Heart right ventricle (tissue), 16 donors: ENCODE measurements at regions not wholly inside any gene's neighbourhood (a gene's known extent, or its start where the extent isn't known, plus 50 kb on each side); places are given as distances from the start of the nearest gene placed in this dataset.
"Not testable (repeated sequence)": the region's sequence is repeated elsewhere in the genome, so short reads cannot be mapped to it uniquely, and the experiment has no call there.

Experiments
- ATAC-seq, 8 donors: fragments of 200-7000 bp; cut with Tn5 transposase; one replicate each; pipeline ENCODE4 v1.9.1; 2020; ENCODE audit warnings: mild to moderate bottlenecking in 8 of 8, moderate library complexity in 8 of 8, moderate number of reproducible peaks in 1 of 8
- DNase-seq, 2 donors: peaks; one replicate each; pipeline ENCODE4 v3.0.0-alpha.2; 2020
- H3K27ac ChIP-seq, 10 donors: fragments of 200-600 bp; sonication (generic) in 2 of 10; one replicate each; pipeline versions ENCODE4 v1.5.0 to v1.8.0; 2020 to 2022; ENCODE audit warnings: mild to moderate bottlenecking in 3 of 10
- H3K27me3 ChIP-seq, 7 donors: fragments of 200-600 bp; one replicate each; pipeline ENCODE4 v1.8.0; 2021 to 2022; ENCODE audit warnings: mild to moderate bottlenecking in 2 of 7
- H3K36me3 ChIP-seq, 9 donors: fragments of 200-600 bp; sonication (generic) in 1 of 9; one replicate each; pipeline versions ENCODE4 v1.5.0 to v1.8.0; 2020 to 2022; ENCODE audit warnings: mild to moderate bottlenecking in 2 of 9
- H3K4me1 ChIP-seq, 9 donors: fragments of 200-600 bp; sonication (generic) in 1 of 9; one replicate each; pipeline versions ENCODE4 v1.5.0 to v1.8.0; 2020 to 2022; ENCODE audit warnings: mild to moderate bottlenecking in 4 of 9
- H3K4me3 ChIP-seq, 10 donors: fragments of 200-600 bp; sonication (generic) in 2 of 10; one replicate each; pipeline versions ENCODE4 v1.5.0 to v1.8.0; 2020 to 2022; ENCODE audit warnings: mild to moderate bottlenecking in 7 of 10, moderate library complexity in 2 of 10
- H3K9me3 ChIP-seq, 11 donors: fragments of 200-600 bp in 10 of 11; sonication (generic) in 2 of 11; one replicate each; pipeline versions ENCODE4 v1.5.0 to v1.8.0; 2013 to 2022; ENCODE audit warnings: mild to moderate bottlenecking in 2 of 11, control low read depth in 1 of 11, moderate library complexity in 1 of 11
- CTCF ChIP-seq, 9 donors: fragments of 200-600 bp; sonication (generic) in 2 of 9; IDR thresholded peaks; one replicate each; pipeline versions ENCODE4 v1.5.0 to v1.8.0; 2021 to 2022; ENCODE audit warnings: antibody characterized with exemption in 9 of 9, mild to moderate bottlenecking in 5 of 9, moderate library complexity in 1 of 9
- WGBS, 2 donors: extraction: QIAGEN DNeasy Blood & Tissue Kit; methylation state at CpG; one replicate each; pipeline ENCODE4 v1.1.7; 2013; ENCODE audit warnings: inconsistent platforms in 1 of 2; 5-methylcytosine and 5-hydroxymethylcytosine counted together
- intact Hi-C, 10 donors: fragments of 100-400 bp; cut with DNase I; formaldehyde crosslinking; loops; one replicate each; pipeline versions ENCODE4 v1.11.1 to v1.14.2; 2022
- donor health status: Arrhythmogenic right ventricular cardiomyopathy.
- donor health status: ischemic (EF 13 %, LVEDD 7.1; RV severe dilation, severe dysfunction).
- donor health status: healthy with polysubstance abuse.
- donor health status: DM: no; HTN: yes; CAD: no.
- donor health status: DM: no; HTN: no; CAD: no.
- donor health status: ischemic (EF 25% LVEDD 6.9; RV normal size, moderate dysfunction).
- donor health status: ischemic (EF 25% LVEDD 5.7; RV mildly dilated, moderate dysfunction).
- donor health status: healthy.
- donor health status: DM: yes; HTN: yes; CAD: no.
- donor health status: Ischemic cardiomyopathy.
- donor health status: ischemic (EF 35%, LVEDD 5.7; RV mildly dilated, moderate dysfunction).
- donor health status: nonischemic (EF 11% LVEDD 7.7; RV severe dilation, severe dysfunction).
- donor health status: DM: yes; HTN: yes; CAD: no.
- donor health status: PGD.
- donor health status: ischemic (EF 29% LVEDD 5.4; RV normal size, mild dysfunction).
- donor health status: nonischemic (EF 23%, LVEDD 6.1; RV moderate dilation, normal function).

- not testable (repeated sequence) for ATAC-seq
- 79 to 80% methylated on average over 5 of the region's 5 CpGs for WGBS, 2 donors
Observed at GRCh38 chr4:86413426-86413825, 53.6 kb upstream of the MAPK10 start.

GRCh38 chr4:86414686-86415085 lies 54.8 kb upstream of the MAPK10 start:
- WGBS, 2 donors: 63 to 88% methylated on average over 2 of the region's 2 CpGs
- no peak for TF ChIP-seq CTCF (IDR thresholded peaks at IDR 0.05)

More at GRCh38 chr4:86413426-86413825, 53.6 kb upstream of the MAPK10 start:
- H3K27me3 ChIP-seq, H3K36me3 ChIP-seq, intact Hi-C loops, H3K4me1 ChIP-seq, H3K27ac ChIP-seq, DNase-seq, H3K4me3 ChIP-seq: not testable (repeated sequence)
- peaks cover 0 to 31% (median 0%) of the 10 kb centered on the region in 11 donors for H3K9me3 ChIP-seq

GRCh38 chr4:86416081-86416480 lies 56.2 kb upstream of the MAPK10 start:
- WGBS, 2 donors: 86 to 89% methylated on average over 3 of the region's 3 CpGs
- DNase-seq: no peak
- ATAC-seq: no peak
- no peaks in the 10 kb centered on the region for H3K36me3 ChIP-seq
- intact Hi-C loops: no loop called here
- TF ChIP-seq CTCF (IDR thresholded peaks at IDR 0.05): no peak
- H3K4me3 ChIP-seq: no peak overlapping the region
- peaks cover 0 to 12% (median 0%) of the 10 kb centered on the region in 11 donors for H3K9me3 ChIP-seq
- H3K27me3 ChIP-seq: no peaks in the 10 kb centered on the region
- H3K4me1 ChIP-seq: no peaks in the 10 kb centered on the region
- H3K27ac ChIP-seq: no peak overlapping the region

More at GRCh38 chr4:86414686-86415085, 54.8 kb upstream of the MAPK10 start:
- intact Hi-C loops: no loop called here
- ATAC-seq (no peak), DNase-seq (no peak)
- H3K27me3 ChIP-seq: no peaks in the 10 kb centered on the region
- no peak overlapping the region for H3K27ac ChIP-seq
- H3K4me3 ChIP-seq: no peak overlapping the region
- H3K36me3 ChIP-seq: no peaks in the 10 kb centered on the region
- H3K9me3 ChIP-seq: peaks cover 0 to 19% (median 0%) of the 10 kb centered on the region in 11 donors
- H3K4me1 ChIP-seq: no peaks in the 10 kb centered on the region

GRCh38 chr4:86421461-86421860 lies 61.6 kb upstream of the MAPK10 start:
- no peak overlapping the region for H3K4me3 ChIP-seq

More at GRCh38 chr4:86421461-86421860, 61.6 kb upstream of the MAPK10 start:
- Histone ChIP-seq H3K27ac (no peak overlapping the region), H3K4me1 (no peaks in the 10 kb centered on the region), H3K27me3 (no peaks in the 10 kb centered on the region), H3K36me3 (no peaks in the 10 kb centered on the region), H3K9me3 (no peaks in the 10 kb centered on the region)
- TF ChIP-seq CTCF (IDR thresholded peaks at IDR 0.05): no peak
- intact Hi-C loops: no loop called here
- no peak for ATAC-seq
- 70 to 81% methylated on average over 6 of the region's 6 CpGs for WGBS, 2 donors
- DNase-seq: no peak
